Osteocyte (in vitro differentiated cells): ENCODE measurements at regions not wholly inside any gene's neighbourhood (a gene's known extent, or its start where the extent isn't known, plus 50 kb on each side); places are given as distances from the start of the nearest gene placed in this dataset.

Source experiments
- DNase-seq: peaks from one replicate; pipeline ENCODE4 v3.0.0; 2021; ENCODE audit warnings: mixed read lengths; ENCODE audit not compliant: unreplicated experiment; ENCODE audit errors: extremely low spot score
- H3K27ac Mint-ChIP-seq: one replicate; pipeline ENCODE4 v1.8.0; 2021; ENCODE audit warnings: mild to moderate bottlenecking, mixed read lengths; ENCODE audit not compliant: unreplicated experiment
- H3K27me3 Mint-ChIP-seq: one replicate; pipeline ENCODE4 v1.8.0; 2021; ENCODE audit warnings: mixed read lengths; ENCODE audit not compliant: unreplicated experiment
- H3K36me3 Mint-ChIP-seq: one replicate; pipeline ENCODE4 v1.8.0; 2021; ENCODE audit warnings: mixed read lengths; ENCODE audit not compliant: unreplicated experiment
- H3K4me1 Mint-ChIP-seq: one replicate; pipeline ENCODE4 v1.8.0; 2021; ENCODE audit warnings: mixed read lengths; ENCODE audit not compliant: unreplicated experiment
- H3K4me3 Mint-ChIP-seq: one replicate; pipeline ENCODE4 v1.8.0; 2021; ENCODE audit warnings: mild to moderate bottlenecking, moderate library complexity, mixed read lengths; ENCODE audit not compliant: unreplicated experiment
- H3K9me3 Mint-ChIP-seq: one replicate; pipeline ENCODE4 v1.8.0; 2021; ENCODE audit warnings: mixed read lengths; ENCODE audit not compliant: unreplicated experiment
- CTCF ChIP-seq: fragments of 200-600 bp; sonication (generic); IDR thresholded peaks from 2 replicates; pipeline ENCODE4 v1.5.0; 2021; ENCODE audit warnings: antibody characterized with exemption, mild to moderate bottlenecking, moderate library complexity

GRCh38 chr1:10928654-10929053, 83.8 kb upstream of the TARDBP start:
- no peak for TF ChIP-seq CTCF
- DNase-seq: no peak
- peaks cover 10% of the 10 kb centered on the region for H3K27me3 Mint-ChIP-seq
- no peaks in the 10 kb centered on the region for H3K9me3 Mint-ChIP-seq
- H3K27ac Mint-ChIP-seq: no peak overlapping the region
- no peak overlapping the region for H3K4me3 Mint-ChIP-seq
- no peaks in the 10 kb centered on the region for H3K36me3 Mint-ChIP-seq
- H3K4me1 Mint-ChIP-seq: no peaks in the 10 kb centered on the region

GRCh38 chr1:10932088-10932487, 80.4 kb upstream of the TARDBP start:
- no peaks in the 10 kb centered on the region for H3K9me3 Mint-ChIP-seq

GRCh38 chr1:10934150-10934818, 78.2 kb upstream of the TARDBP start:
- no peak for TF ChIP-seq CTCF
- no peaks in the 10 kb centered on the region for H3K36me3 Mint-ChIP-seq
- H3K4me1 Mint-ChIP-seq: no peaks in the 10 kb centered on the region
- DNase-seq: no peak
- H3K27ac Mint-ChIP-seq: no peak overlapping the region
- peaks cover 4% of the 10 kb centered on the region for H3K27me3 Mint-ChIP-seq
- H3K9me3 Mint-ChIP-seq: no peaks in the 10 kb centered on the region
- H3K4me3 Mint-ChIP-seq: no peak overlapping the region

More at GRCh38 chr1:10932088-10932487, 80.4 kb upstream of the TARDBP start:
- no peaks in the 10 kb centered on the region for H3K4me1 Mint-ChIP-seq
- no peak for DNase-seq
- no peak overlapping the region for H3K4me3 Mint-ChIP-seq
- H3K27ac Mint-ChIP-seq: no peak overlapping the region
- TF ChIP-seq CTCF: no peak
- H3K36me3 Mint-ChIP-seq: no peaks in the 10 kb centered on the region
- H3K27me3 Mint-ChIP-seq: peaks cover 4% of the 10 kb centered on the region

- TF ChIP-seq CTCF: no peak
- H3K9me3 Mint-ChIP-seq: no peaks in the 10 kb centered on the region
- no peak overlapping the region for H3K4me3 Mint-ChIP-seq
- H3K4me1 Mint-ChIP-seq: peaks cover 3% of the 10 kb centered on the region
- H3K27ac Mint-ChIP-seq: no peak overlapping the region
- no peaks in the 10 kb centered on the region for H3K36me3 Mint-ChIP-seq
- DNase-seq: no peak
- peaks cover 4% of the 10 kb centered on the region for H3K27me3 Mint-ChIP-seq
Measured at GRCh38 chr1:10935246-10935645, 77.2 kb upstream of the TARDBP start.

DNA sequence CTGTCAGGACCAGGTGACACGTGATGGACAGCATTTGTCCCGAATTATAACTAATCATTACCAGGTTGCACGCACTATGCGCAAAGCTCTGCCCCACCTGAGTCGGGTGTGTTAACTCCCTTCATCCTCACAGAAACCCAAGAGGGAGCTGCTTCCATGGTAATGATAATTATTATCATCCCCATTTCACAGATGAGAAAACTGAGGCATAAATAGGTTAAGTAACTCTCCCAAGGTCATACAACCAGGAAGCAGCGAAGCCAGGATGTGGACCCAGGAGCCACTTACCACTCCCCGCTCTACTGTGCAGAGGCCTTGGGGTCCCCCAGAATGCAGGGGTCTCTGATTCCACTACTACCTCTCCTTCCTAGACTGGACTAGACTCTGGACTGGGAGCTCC, 76.7 kb upstream of the TARDBP start:
- Mint-ChIP-seq H3K9me3 (no peaks in the 10 kb centered on the region), H3K4me3 (no peak overlapping the region)

More for the DNA sequence above, 76.7 kb upstream of the TARDBP start:
- H3K27me3 Mint-ChIP-seq: peaks cover 4% of the 10 kb centered on the region
- TF ChIP-seq CTCF: no peak
- no peaks in the 10 kb centered on the region for H3K36me3 Mint-ChIP-seq
- no peak overlapping the region for H3K27ac Mint-ChIP-seq
- H3K4me1 Mint-ChIP-seq: peaks cover 6% of the 10 kb centered on the region
- no peak for DNase-seq
